ENCODE measurements at regions not wholly inside any gene's neighbourhood (a gene's known extent, or its start where the extent isn't known, plus 50 kb on each side); places are given as distances from the start of the nearest gene placed in this dataset.

DNA sequence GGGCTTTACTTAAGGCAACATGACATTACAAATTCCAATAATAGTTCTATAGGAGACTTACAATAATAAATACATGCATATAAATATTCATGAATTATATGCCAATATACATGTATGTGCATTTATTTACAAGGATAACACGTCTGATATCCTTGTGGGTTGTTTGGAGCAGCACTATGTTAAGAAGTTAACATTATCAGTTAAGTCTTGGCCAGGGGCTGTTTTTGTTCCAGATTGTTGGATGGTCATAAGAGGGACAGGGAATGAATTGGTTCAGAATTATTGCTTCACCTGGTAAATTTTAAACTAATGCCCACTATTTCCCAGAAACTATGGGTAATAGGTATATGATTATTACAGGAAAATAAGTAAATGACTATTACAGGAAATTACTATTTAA, 81.3 kb upstream of the MMS22L start:
- TF ChIP-seq, protein P1, sequence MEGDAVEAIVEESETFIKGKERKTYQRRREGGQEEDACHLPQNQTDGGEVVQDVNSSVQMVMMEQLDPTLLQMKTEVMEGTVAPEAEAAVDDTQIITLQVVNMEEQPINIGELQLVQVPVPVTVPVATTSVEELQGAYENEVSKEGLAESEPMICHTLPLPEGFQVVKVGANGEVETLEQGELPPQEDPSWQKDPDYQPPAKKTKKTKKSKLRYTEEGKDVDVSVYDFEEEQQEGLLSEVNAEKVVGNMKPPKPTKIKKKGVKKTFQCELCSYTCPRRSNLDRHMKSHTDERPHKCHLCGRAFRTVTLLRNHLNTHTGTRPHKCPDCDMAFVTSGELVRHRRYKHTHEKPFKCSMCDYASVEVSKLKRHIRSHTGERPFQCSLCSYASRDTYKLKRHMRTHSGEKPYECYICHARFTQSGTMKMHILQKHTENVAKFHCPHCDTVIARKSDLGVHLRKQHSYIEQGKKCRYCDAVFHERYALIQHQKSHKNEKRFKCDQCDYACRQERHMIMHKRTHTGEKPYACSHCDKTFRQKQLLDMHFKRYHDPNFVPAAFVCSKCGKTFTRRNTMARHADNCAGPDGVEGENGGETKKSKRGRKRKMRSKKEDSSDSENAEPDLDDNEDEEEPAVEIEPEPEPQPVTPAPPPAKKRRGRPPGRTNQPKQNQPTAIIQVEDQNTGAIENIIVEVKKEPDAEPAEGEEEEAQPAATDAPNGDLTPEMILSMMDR (IDR thresholded peaks at IDR 0.05; ENCODE audit: insufficient read depth, low read length) = no peak
- no peak for TF ChIP-seq POLR2AphosphoS5 (IDR thresholded peaks at IDR 0.05; ENCODE audit: low read depth)
- TF ChIP-seq, protein P2, sequence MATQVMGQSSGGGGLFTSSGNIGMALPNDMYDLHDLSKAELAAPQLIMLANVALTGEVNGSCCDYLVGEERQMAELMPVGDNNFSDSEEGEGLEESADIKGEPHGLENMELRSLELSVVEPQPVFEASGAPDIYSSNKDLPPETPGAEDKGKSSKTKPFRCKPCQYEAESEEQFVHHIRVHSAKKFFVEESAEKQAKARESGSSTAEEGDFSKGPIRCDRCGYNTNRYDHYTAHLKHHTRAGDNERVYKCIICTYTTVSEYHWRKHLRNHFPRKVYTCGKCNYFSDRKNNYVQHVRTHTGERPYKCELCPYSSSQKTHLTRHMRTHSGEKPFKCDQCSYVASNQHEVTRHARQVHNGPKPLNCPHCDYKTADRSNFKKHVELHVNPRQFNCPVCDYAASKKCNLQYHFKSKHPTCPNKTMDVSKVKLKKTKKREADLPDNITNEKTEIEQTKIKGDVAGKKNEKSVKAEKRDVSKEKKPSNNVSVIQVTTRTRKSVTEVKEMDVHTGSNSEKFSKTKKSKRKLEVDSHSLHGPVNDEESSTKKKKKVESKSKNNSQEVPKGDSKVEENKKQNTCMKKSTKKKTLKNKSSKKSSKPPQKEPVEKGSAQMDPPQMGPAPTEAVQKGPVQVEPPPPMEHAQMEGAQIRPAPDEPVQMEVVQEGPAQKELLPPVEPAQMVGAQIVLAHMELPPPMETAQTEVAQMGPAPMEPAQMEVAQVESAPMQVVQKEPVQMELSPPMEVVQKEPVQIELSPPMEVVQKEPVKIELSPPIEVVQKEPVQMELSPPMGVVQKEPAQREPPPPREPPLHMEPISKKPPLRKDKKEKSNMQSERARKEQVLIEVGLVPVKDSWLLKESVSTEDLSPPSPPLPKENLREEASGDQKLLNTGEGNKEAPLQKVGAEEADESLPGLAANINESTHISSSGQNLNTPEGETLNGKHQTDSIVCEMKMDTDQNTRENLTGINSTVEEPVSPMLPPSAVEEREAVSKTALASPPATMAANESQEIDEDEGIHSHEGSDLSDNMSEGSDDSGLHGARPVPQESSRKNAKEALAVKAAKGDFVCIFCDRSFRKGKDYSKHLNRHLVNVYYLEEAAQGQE (IDR thresholded peaks at IDR 0.05; ENCODE audit: insufficient replicate concordance, low read depth) = no peak

Data from HL-60 (cell line).